Activated CD4-positive, alpha-beta T cell treated with anti-CD3 and anti-CD28 coated beads for 48 hours (primary cell): ENCODE measurements at regions not wholly inside any gene's neighbourhood (a gene's known extent, or its start where the extent isn't known, plus 50 kb on each side); places are given as distances from the start of the nearest gene placed in this dataset.

Experiments used
- DNase-seq: peaks from one replicate; pipeline ENCODE4 v3.0.0-alpha.2; 2020

DNA sequence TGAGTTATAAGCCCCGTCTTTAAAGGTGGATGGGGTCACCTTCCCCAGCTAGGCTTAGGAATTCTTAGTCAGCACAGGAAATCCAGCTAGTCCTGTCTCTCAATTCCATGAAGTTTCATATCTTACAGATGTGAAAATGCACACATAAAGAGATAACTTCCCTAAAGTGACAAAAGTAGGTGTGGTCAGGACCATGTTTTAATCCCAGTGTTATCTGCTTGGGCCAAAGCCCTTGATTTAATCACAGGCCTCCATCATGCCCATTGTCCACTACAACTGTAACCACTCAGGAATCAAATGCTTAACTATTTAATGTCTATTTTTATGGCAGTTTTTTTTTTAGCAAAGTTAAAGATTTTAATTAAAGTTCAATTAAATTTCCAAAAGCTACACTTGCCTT is 194.4 kb upstream of the BTG1 start:
- no peak for DNase-seq

DNA sequence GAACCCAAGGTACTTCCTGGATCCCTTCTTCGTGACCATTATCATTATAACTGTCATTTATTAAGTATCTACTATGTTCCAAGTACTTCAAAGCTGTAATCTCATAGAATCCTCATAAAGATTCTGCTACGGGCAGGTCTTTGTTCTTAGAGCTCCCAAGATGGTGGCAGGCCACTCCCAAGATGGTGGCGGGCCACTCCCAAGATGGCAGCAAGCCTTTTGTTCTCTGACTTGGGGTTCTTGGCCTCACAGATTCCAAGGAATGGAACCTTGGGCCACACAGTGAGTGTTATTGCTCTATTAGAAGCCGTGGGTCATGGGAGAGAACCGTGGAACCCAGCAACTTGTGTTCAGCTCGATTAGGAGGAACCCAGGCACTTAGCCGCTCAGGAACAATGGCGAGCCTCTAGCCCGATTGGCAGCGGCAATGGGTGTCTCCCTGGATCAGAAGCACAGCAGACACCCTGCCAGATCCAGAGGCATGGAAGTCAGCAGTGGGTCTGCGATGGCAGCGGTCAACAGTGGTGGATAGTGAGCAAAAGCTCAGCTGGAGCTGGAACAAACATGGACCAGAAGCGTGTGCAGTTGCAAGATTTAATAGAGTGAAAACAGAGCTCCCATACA is 193.7 kb upstream of the BTG1 start:
- no peak for DNase-seq

GRCh38 chr12:92338671-92339070 is 193.0 kb upstream of the BTG1 start:
- DNase-seq, result no peak

GRCh38 chr12:92338102-92338501 is 192.5 kb upstream of the BTG1 start:
- no peak for DNase-seq

DNA sequence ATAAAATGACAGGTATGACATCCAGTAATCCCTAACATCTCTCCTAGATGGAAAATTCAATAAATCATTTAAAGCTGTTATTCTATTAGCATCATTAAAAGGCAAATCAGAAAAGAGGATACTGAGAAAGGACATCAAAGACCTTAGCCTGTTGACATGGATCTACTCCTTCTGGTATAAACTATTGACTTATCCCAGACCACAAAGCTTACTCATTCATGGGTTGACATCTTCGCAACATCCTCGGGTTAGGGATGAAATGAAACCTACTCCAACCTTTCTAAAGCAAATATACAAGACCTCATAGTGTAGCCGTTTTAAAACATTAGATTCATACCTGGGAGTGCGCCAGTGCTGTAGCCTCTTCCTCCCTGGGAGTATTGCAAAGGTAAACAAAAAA is 191.5 kb upstream of the BTG1 start:
- DNase-seq, result no peak

DNA sequence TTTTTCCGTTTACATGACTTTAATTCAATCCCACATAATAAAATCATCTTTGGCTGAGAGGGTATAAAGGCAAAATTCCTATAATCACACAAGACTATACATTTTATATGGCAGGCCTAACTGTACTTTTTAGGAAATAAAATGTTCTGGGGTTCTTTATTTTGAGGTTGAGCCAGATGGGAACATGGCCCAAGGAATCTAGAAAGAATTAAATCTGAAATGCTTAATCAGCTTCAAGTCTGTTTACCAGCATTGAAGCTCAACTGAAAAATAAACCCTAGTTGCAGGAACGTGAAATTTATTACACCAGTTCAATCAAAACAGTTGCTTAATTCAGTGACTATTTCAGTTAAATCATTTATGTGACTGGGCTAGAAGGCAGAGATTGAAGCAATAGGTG is 191.0 kb upstream of the BTG1 start:
- DNase-seq, result no peak

GRCh38 chr12:92335831-92336230 is 190.2 kb upstream of the BTG1 start:
- no peak for DNase-seq

DNA sequence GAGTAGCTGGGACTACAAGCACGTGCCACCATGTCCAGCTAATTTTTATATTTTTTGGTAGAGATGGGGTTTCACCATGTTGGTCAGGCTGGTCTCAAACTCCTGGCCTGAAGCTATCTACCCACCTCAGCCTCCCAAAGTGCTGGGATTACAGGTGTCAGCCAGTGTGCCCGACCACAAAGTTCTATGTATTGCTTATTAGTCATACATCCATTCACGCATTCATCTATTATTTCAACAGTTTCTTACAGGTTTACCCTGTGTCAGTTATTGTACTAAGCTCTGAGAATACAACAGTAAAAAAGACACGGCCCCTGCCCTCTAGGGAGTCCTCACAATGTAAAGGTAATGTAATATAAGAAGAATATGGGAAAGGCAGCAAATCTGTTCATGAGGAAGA is 188.9 kb upstream of the BTG1 start:
- no peak for DNase-seq

GRCh38 chr12:92332552-92332951 is 186.9 kb upstream of the BTG1 start:
- no peak for DNase-seq

GRCh38 chr12:92331383-92331782 is 185.7 kb upstream of the BTG1 start:
- no peak for DNase-seq

GRCh38 chr12:92330654-92331053 is 185.0 kb upstream of the BTG1 start:
- no peak for DNase-seq

DNA sequence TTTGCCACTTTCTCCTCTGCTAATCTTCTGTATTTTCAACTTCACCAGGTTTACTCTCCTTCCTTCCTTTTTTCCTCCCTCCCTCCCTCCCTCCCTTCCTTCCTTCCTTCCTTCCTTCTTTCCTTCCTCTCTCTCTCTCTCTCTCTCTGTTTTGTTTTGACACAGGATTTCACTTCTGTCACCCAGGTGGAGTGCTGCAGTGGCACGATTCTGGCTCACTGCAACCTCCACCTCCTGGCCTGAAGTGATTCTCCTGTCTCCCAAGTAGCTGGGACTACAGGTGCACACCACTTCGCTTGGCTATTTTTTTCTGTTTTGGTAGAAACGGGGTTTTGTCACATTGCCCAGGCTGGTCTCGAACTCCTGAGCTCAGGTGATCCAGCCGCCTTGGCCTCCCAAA is 181.2 kb upstream of the BTG1 start:
- no peak for DNase-seq

DNA sequence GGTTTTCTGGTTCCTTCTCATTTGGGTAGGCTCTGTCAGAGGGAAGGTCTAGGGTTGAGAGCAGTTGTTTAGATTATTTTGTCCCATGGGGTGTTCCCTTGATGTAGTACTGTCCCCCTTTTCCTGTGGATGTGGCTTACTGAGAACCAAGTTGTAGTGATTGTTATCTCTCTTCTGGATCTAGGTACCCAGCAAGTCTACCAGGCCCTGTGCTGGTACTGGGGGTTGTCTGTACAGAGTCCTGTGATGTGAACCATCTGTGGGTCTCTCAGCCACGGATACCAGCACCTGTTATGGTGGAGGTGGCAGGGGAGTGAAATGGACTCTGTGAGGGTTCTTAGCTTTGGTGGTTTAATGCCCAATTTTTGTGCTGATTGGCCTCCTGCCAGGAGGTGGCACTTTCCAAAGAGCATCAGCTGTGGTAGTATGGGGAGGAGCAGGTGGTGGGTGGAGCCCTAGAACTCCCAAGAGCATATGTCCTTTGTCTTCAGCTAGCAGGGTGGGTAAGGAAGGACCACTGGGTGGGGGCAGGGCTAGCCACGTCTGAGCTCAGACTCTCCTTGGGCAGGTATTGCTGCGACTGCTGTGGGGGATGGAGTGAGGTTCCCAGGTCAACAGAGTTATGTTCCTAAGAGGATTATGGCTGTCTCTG is 179.3 kb upstream of the BTG1 start:
- DNase-seq, result peak; percentile 9

DNA sequence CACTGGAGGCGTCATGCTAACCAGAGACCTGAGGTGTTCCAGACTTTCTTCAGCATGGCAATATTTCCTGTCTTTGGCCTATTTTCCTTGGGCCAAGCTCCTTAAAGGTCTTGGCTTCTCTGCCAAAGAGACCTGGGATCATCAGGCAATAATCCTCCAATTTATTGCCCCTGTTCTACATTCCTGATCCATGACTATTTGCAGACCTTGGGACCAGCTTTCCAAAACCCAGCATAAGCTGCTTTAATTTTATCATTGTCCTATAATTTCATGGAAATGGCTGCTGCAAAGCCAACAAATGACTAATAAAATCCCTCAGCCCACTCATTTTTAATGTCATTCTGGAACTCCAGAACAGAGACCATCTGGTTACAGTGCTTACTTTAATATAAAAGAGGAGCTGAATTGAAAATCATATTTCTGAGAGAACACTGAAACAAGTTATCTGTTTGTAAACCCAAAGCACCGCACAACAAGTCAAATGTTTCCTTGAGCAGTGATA is 166.9 kb upstream of the BTG1 start:
- no peak for DNase-seq

- no peak for DNase-seq
Measured at GRCh38 chr12:92304371-92305055, 158.9 kb upstream of the BTG1 start.

DNA sequence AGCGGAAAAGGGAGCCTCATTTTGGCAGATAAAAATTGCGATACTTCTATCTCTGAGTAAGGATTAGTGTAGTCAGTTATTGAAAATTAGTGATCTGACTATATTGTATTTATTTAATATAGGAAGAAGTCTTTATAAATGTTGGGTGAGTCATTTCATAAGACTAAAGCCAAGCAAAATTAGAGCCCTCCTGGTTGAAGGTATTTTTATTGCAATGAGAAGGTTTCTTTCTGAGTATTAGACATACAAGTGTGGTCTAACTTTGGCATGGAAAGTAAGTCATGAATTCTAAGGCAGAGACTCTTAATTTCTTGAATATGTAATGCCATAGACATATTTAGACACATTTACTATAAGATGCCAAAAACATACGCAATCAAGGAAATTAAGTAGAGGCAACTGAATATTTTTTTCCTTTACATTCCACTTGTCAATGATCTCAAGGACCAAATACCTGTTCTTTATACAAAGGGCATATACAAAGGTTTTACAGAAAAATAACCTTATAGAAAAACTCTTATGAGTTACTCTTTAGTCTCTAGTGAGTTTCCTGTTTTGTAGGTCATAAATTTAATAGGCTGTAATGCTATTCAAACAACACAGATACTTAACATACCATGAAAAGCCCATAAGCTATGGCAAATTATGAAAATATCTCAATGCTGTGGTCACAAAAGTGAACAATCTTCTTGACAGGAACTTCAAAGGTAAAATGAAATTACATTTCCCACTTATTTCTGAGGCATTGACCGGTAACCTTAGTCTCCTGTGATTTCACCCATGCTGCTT is 156.6 kb upstream of the BTG1 start:
- DNase-seq, result no peak

GRCh38 chr12:92301356-92301755 is 155.7 kb upstream of the BTG1 start:
- DNase-seq, result no peak

DNA sequence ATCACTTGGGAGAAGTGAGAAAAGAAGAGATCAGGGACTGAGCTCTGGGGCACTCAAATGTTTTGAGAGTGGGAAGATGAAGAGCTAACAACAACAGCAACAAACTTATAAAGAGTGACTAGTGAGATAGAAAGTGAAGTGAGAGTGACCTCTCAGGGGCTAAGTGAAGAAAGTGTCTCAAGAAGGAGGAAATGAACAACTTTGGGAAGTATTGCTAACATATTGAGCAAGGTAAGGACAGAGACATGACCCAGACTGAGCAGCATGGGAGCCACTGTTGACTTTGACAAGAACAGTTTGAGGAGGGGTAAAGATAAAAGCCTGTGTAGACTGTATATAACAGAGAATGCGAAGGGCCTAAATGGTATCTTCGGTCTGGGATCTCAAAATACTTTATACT is 155.1 kb upstream of the BTG1 start:
- DNase-seq, result no peak

DNA sequence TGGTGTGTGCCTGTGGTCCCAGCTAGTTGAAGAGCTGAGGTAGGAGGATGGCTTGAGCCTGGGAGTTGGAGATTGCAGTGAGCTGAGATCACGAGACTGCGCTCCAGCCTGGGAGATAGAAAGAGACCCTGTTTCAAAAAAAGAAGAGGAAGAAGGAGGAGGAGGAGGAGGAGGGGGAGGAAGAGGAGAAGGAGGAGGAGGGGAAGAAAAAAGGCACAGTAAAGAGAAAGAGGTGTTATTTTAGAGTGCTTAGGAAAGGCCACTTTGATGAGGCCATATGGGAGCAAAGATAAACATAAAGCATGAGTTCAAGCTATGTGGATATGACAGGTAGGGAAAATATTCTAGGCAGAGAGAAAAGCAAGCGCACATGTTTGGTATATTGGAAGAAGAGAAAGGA is 154.1 kb upstream of the BTG1 start:
- no peak for DNase-seq

- DNase-seq, result no peak
Measured at GRCh38 chr12:92299344-92299743, 153.7 kb upstream of the BTG1 start.

GRCh38 chr12:92297932-92298696 is 152.5 kb upstream of the BTG1 start:
- DNase-seq, result no peak

- no peak for DNase-seq
Measured at GRCh38 chr12:92297405-92297804, 151.8 kb upstream of the BTG1 start.

GRCh38 chr12:92295523-92295922 is 149.9 kb upstream of the BTG1 start:
- no peak for DNase-seq
